Neutrophil (primary cell): ENCODE measurements at regions not wholly inside any gene's neighbourhood (a gene's known extent, or its start where the extent isn't known, plus 50 kb on each side); places are given as distances from the start of the nearest gene placed in this dataset.

Experiments used
- H3K27ac ChIP-seq: fragments of 200-600 bp; sonication (generic); 2 replicates; pipeline ENCODE4 v1.5.1; 2016; ENCODE audit warnings: mild to moderate bottlenecking, moderate library complexity
- H3K27me3 ChIP-seq: fragments of 200-600 bp; sonication (generic); 2 replicates; pipeline ENCODE4 v1.6.0; 2016; ENCODE audit warnings: mild to moderate bottlenecking
- H3K36me3 ChIP-seq: fragments of 200-600 bp; sonication (generic); 2 replicates; pipeline ENCODE4 v1.5.1; 2017
- H3K4me1 ChIP-seq, 2 experiments: fragments of 200-600 bp in 1 of 2; sonication (generic) in 1 of 2; 1 replicate in 1 of 2; 2 replicates in 1 of 2; pipeline versions ENCODE4 v1.5.1 to v1.6.1; 2013 to 2016; ENCODE audit warnings: low read depth in 1 of 2, low read length in 1 of 2, mild to moderate bottlenecking in 1 of 2, moderate library complexity in 1 of 2; ENCODE audit not compliant: control insufficient read depth in 1 of 2, insufficient read depth in 1 of 2
- H3K4me3 ChIP-seq, 2 experiments: fragments of 200-600 bp in 1 of 2; sonication (generic) in 1 of 2; 1 replicate in 1 of 2; 2 replicates in 1 of 2; pipeline ENCODE4 v1.5.1; 2013 to 2016; ENCODE audit warnings: low read depth in 1 of 2, low read length in 1 of 2, mild to moderate bottlenecking in 1 of 2, moderate library complexity in 1 of 2
- H3K9me3 ChIP-seq: fragments of 200-600 bp; sonication (generic); 2 replicates; pipeline ENCODE4 v1.5.1; 2016
- TF ChIP-seq, protein P1 (sequence below): fragments of 200-600 bp; sonication (generic); IDR thresholded peaks from 2 replicates; pipeline ENCODE4 v1.5.1; 2016; ENCODE audit warnings: antibody characterized with exemption

DNA sequence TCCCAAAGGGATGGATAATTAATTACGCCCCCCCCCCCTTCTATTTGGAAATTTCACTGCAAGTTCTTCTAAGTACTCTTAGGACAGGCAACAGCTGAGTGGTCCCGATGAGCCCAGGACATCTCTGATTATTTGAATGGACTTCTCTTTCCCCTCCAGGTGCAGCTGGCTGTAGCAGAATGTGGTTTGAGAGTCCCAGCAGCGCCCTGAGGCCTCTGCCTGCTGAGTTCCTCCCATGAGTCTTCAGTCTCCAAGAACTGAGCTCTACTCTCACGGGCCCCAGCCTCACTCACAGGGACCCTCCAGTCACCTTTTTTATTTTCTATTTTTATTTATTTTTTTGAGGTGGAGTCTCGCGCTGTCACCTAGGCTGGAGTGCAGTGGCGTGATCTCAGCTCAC is 63.6 kb upstream of the SFMBT2 start:
- Histone ChIP-seq H3K9me3 (no peaks in the 10 kb centered on the region), H3K36me3 (no peaks in the 10 kb centered on the region), H3K27me3 (peaks cover 30% of the 10 kb centered on the region), H3K4me3 (no peak overlapping the region), H3K27ac (no peak overlapping the region), H3K4me1 (peaks cover 7 to 8% of the 10 kb centered on the region in 2 experiments)
- TF ChIP-seq, protein P1, sequence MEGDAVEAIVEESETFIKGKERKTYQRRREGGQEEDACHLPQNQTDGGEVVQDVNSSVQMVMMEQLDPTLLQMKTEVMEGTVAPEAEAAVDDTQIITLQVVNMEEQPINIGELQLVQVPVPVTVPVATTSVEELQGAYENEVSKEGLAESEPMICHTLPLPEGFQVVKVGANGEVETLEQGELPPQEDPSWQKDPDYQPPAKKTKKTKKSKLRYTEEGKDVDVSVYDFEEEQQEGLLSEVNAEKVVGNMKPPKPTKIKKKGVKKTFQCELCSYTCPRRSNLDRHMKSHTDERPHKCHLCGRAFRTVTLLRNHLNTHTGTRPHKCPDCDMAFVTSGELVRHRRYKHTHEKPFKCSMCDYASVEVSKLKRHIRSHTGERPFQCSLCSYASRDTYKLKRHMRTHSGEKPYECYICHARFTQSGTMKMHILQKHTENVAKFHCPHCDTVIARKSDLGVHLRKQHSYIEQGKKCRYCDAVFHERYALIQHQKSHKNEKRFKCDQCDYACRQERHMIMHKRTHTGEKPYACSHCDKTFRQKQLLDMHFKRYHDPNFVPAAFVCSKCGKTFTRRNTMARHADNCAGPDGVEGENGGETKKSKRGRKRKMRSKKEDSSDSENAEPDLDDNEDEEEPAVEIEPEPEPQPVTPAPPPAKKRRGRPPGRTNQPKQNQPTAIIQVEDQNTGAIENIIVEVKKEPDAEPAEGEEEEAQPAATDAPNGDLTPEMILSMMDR, result no peak

DNA sequence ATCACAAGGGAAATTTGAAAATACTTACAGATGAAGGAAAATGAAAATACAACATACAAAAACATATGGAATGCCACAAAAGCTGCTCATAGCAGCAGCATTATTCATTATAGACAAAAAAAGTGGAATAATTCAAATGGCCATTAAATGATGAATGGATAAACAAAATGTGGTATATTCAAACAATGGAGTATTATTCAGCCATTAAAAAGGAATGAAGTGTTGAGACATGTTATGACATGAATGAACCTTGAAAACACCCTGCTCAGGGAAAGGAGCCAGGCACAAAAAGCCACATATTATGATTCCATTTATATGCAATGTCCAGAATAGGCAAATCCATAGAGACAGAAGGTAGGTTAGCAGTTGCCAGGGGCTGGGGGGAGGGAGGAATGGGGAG is 62.6 kb upstream of the SFMBT2 start:
- Histone ChIP-seq H3K27ac (no peak overlapping the region), H3K4me3 (no peak overlapping the region)

DNA sequence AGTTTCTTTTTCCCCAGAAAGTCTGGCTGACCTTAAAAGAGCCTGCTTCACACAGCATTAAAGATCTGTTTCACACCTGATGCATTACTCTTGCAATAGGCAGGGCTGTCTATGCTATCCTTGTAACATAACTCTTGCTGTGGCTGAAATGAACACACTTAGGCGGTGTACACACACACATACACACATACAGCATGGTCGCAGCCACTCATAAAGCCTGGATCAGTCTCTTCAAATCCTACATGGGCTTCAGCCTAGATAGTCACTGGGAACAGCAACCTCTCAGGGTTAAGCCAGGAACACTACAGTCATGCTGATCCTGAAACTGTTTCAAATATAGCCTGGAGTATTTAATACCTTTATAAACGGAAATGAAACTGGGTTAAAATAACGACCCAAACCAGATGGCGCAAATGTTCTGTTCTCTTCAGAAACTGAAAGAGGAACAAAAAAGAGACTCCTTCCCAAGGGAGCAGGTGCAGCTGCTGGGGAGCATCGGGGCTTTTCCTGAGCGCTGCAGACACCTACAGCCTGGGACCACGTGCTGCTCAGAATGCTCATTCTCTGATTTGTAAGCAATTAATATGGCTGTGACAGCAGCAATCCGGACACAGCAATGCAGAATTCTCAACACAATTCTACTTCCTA is 61.0 kb upstream of the SFMBT2 start:
- H3K4me1 ChIP-seq, result peaks cover 7 to 8% of the 10 kb centered on the region in 2 experiments
- H3K27ac ChIP-seq, result no peak overlapping the region

More for the DNA sequence above, 62.6 kb upstream of the SFMBT2 start:
- TF ChIP-seq, protein P1, result no peak
- Histone ChIP-seq H3K27me3 (peaks cover 30% of the 10 kb centered on the region), H3K36me3 (no peaks in the 10 kb centered on the region), H3K4me1 (peaks cover 7 to 8% of the 10 kb centered on the region in 2 experiments), H3K9me3 (no peaks in the 10 kb centered on the region)

DNA sequence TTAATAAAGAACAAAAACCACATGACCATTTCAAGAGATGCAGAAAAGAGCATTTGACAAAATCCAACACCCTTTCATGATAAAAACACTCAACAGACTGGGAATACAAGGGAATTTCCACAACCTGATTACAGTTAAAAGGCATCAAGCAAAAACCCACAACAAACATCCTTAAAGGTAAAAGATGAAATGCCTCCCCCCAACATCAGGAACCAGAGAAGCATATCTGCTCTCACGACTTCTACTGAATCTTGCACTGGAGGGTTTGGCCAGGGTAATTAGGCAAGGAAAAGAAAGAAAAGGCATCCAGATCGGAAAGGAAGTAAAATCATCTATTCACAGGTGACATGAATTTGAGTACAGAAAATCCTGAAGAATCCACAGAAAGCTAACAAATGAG is 59.5 kb upstream of the SFMBT2 start:
- no peaks in the 10 kb centered on the region for H3K9me3 ChIP-seq
- peaks cover 20% of the 10 kb centered on the region for H3K27me3 ChIP-seq
- H3K4me3 ChIP-seq, result no peak overlapping the region
- no peak overlapping the region for H3K27ac ChIP-seq
- TF ChIP-seq, protein P1, result no peak
- peaks cover 7 to 8% of the 10 kb centered on the region in 2 experiments for H3K4me1 ChIP-seq
- H3K36me3 ChIP-seq, result no peaks in the 10 kb centered on the region

More for the DNA sequence above, 61.0 kb upstream of the SFMBT2 start:
- H3K4me3 ChIP-seq, result peak overlapping the region in 1 of 2 experiments; percentile 14
- H3K27me3 ChIP-seq, result peaks cover 30% of the 10 kb centered on the region
- no peaks in the 10 kb centered on the region for H3K36me3 ChIP-seq
- no peaks in the 10 kb centered on the region for H3K9me3 ChIP-seq
- TF ChIP-seq, protein P1, result no peak

DNA sequence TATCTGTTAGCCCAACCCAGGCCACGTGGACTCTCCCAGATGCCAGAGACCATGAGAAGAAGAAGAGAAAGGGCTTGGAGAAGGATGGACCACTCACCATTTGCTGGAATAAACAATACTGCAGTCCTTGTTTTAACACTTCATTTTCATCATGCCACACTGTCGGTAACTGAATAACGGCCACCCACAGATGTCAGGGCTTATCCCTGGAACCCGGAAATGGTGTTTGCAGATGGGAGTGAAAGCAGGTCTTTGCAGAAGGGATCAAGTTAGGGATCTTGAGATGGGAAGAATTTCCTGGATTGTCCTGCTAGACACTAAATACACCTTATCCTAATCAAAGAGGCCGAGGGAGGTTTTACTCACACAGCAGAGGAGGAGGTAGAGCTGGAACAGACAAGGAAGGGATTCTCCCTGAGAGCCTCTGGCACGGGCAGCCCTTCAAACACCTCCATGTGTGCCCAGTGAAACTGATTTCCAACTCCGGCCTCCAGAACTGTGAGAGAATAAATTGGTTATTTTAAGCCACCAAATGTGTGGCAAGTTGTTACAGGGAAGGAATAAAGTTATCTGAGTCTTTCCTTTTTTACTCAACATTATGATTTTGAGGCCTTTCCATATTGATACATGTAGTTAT is 56.3 kb upstream of the SFMBT2 start:
- Histone ChIP-seq H3K4me3 (no peak overlapping the region), H3K27me3 (peaks cover 9% of the 10 kb centered on the region), H3K9me3 (no peaks in the 10 kb centered on the region), H3K36me3 (no peaks in the 10 kb centered on the region), H3K4me1 (peaks cover 6 to 7% of the 10 kb centered on the region in 2 experiments), H3K27ac (no peak overlapping the region)
- TF ChIP-seq, protein P1, result no peak
